Erythroblast (primary cell): ENCODE measurements at regions not wholly inside any gene's neighbourhood (a gene's known extent, or its start where the extent isn't known, plus 50 kb on each side); places are given as distances from the start of the nearest gene placed in this dataset.

Experiments used
- GATA1 ChIP-seq: IDR thresholded peaks from 2 replicates; pipeline ENCODE4 v1.6.1; 2011; ENCODE audit warnings: low read depth, mild to moderate bottlenecking, control low read depth, low read length, moderate library complexity
- POLR2A ChIP-seq: IDR thresholded peaks from 2 replicates; pipeline ENCODE4 v1.6.1; 2011; ENCODE audit warnings: mild to moderate bottlenecking, low read length

DNA sequence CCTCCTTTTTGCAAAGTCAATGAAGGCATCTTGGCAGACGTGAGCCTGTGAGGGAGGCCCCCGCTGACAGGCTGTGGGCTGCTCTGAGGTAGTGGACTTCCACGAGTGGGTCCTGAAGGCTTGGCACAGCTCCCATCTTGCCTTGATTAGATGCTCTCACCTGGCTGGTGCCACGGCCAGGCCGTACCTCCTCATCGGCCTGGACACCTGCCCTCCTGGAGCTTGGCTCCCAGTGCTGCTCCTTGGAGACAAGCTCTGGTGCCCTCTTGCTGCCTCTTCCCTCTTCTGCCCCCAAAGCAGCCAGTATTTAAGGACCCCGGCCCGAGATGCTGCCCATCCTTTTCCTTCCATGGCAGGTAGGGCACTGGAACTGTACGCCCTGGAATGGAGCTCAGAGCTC lies 93.5 kb downstream of the ERMARD start:
- TF ChIP-seq POLR2A: no peak
- TF ChIP-seq GATA1: no peak
